Activated CD4-positive, CD25-positive, alpha-beta regulatory T cell treated with anti-CD3 and anti-CD28 coated beads, Interleukin-2, amount 50 U/mL, for 16 hours (primary cell): ENCODE measurements at regions not wholly inside any gene's neighbourhood (a gene's known extent, or its start where the extent isn't known, plus 50 kb on each side); places are given as distances from the start of the nearest gene placed in this dataset.
"Not testable (repeated sequence)": the region's sequence is repeated elsewhere in the genome, so short reads cannot be mapped to it uniquely, and the experiment has no call there.

ENCODE experiments used
- DNase-seq: peaks from one replicate; pipeline ENCODE4 v3.0.0-alpha.2; 2020; ENCODE audit warnings: low read depth, low spot score

DNA sequence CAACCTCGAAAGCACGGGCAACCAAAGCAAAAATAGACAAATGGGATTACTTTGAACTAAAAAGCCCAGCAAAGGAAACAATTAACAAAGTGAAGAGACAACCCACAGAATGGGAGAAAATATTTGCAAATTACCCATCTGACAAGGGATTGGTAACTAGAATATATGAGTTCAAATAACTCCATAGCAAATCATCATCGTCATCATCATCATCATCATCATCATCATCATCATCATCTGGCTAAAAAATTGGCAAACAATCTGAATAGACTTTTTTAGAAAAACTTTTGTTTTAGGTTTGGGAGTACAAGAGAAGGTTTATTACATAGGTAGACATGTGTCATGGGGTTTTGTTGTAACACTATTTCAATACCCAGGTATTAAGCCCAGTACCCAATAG is 1239.3 kb upstream of the FAM98A start:
- no peak for DNase-seq

DNA sequence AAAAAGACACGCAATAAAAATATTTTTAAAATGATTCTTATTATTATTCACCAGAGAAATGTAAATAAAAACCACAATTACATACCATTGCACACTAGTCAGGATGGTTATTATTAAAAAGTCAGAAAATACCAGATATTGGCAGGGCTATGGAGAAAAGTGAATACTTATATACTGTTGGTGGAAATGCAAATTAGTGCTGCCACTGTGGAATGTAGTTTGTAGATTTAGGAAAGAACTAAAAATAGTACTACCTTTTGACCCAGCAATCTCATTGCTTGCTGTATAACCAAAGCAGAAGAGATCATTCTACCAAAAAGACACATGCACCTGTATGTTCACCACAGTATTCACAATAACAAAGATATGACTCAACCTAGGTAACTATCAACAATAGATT is 1237.3 kb upstream of the FAM98A start:
- DNase-seq, result no peak

GRCh38 chr2:34831096-34831495 is 1232.0 kb upstream of the FAM98A start:
- DNase-seq, result no peak

DNA sequence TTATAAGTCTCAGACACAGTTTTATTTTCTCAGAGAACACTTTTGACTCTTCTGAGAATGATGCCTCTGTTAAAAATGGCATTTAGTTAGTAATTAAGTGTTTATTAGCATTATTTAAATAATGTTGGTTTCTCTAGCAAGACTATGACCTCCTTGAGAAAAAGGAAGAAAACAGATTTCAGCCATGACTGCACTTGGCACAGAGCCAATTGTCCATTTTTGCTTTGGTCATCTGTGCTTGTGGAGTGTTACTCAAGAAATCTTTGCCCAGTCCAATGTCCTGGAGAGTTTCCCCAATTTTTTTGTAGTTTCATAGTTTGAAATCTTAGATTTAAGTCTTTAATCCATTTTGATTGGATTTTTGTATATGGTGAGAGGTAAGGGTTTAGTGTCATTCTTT is 1229.4 kb upstream of the FAM98A start:
- no peak for DNase-seq

- DNase-seq, result no peak
Measured at GRCh38 chr2:34827398-34827797, 1228.3 kb upstream of the FAM98A start.

DNA sequence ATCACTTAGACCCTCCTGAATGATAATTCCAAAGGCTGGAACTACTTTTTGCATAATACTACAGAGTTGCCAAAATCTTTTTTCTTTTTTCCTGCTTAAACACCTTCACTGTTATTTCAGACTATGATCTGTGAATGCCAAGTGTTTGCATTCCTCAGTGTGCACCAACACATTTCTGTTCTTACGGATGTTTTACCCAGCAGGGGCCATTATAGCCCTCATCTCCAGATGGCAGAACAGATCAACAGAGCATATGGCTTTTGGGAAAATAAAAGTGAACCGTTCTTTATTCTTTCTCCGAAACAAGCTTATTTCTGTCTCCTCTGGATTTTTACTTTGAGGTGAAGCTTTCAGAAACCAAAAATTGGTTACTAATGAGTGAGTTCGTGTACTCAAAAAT is 1226.6 kb upstream of the FAM98A start:
- DNase-seq, result no peak

DNA sequence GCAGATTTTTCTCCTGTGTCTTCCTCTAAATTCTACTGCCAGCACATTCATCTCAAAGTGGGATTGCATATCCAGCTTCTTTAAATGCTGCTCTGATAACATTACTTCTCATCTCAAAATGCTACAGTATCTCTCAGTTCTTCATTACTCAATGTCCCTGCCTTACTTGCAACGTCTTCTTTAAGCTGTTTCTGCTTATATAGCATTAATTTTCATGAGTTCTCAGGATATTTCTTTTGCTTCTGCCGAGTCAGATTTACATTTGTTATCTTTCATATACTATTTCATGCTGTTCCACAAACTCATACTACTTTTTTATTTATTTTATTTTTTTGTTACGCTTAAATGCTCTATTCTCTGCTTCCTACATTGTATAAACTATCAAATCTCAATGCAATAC is 1223.5 kb upstream of the FAM98A start:
- DNase-seq, result no peak

GRCh38 chr2:34815052-34815741 is 1216.1 kb upstream of the FAM98A start:
- no peak for DNase-seq

DNA sequence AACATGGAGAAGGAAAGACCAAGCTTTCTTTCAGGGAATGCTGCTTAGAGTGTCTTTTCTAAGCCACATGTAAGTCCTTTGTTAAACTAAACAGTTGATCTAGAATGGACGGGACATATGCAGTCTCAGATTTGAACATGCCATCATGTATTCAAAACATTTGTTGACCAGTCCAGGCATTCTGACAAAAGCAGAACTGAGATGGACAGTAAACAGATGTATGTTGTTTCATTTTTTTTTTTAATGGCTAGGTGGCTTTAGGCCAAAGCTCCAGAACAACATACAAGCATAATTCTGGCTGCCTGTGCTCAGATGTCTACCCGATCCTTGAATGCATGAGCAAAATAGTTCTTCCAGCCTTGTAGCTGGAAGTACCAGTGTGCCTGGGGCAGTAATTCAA is 1211.4 kb upstream of the FAM98A start:
- no peak for DNase-seq

GRCh38 chr2:34808426-34808825 is 1209.3 kb upstream of the FAM98A start:
- no peak for DNase-seq

GRCh38 chr2:34806891-34807290 is 1207.8 kb upstream of the FAM98A start:
- no peak for DNase-seq

- no peak for DNase-seq
Measured at GRCh38 chr2:34806396-34806795, 1207.3 kb upstream of the FAM98A start.

GRCh38 chr2:34799556-34799955 is 1200.5 kb upstream of the FAM98A start:
- DNase-seq, result no peak

DNA sequence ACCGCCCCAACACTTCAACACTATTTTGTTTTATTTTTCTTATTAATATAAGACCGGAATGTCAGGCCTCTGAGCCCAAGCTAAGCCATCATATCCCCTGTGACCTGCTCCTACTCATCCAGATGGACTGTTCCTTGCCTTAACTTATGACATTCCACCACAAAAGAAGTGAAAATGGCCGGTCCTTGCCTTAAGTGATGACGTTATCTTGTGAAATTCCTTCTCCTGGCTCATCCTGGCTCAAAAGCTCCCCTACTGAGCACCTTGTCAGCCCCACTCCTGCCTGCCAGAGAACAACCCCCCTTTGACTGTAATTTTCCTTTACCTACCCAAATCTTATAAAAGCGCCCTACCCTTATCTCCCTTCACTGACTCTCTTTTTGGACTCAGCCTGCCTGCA is 1196.5 kb upstream of the FAM98A start:
- DNase-seq, result not testable (repeated sequence)

DNA sequence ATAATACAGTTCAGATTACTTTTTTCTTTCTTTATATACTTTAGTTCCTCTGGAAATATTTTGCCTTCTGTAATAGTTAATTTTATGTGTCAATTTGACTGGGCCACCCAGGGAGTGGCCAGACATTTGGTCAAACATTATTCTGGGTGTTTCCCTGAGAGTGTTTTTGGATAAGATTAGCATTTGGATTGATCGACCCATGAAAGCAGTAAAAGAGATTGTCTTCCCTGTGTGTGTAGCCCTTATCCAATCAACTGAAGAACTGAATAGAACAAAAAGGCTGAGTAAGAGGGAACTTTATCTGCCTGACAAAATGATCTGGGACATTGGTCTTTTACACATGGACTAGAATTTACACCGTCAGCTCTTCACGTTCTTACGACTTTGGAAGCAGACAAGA is 1190.1 kb upstream of the FAM98A start:
- no peak for DNase-seq

DNA sequence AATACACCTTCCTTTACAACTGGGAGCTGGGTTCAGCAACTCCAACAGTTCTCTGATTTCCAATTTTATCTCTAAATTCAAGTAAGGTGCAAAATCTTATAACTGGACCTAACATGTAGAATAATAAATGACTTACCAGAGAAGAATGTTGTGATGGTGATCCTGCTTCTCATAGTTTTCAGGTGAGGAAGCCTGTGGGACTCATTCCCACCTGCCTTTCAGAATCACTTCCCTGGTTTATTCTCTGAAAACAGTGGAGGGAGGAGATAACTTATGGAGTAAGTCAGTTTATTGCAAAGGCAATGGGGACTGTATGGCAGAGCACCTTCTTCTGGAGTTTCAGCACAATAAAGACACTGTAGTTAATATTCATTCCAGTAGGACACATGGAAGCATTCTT is 1188.2 kb upstream of the FAM98A start:
- no peak for DNase-seq

- DNase-seq, result no peak
Measured at GRCh38 chr2:34785206-34785785, 1186.2 kb upstream of the FAM98A start.

- DNase-seq, result no peak
Measured at GRCh38 chr2:34784701-34785100, 1185.6 kb upstream of the FAM98A start.

DNA sequence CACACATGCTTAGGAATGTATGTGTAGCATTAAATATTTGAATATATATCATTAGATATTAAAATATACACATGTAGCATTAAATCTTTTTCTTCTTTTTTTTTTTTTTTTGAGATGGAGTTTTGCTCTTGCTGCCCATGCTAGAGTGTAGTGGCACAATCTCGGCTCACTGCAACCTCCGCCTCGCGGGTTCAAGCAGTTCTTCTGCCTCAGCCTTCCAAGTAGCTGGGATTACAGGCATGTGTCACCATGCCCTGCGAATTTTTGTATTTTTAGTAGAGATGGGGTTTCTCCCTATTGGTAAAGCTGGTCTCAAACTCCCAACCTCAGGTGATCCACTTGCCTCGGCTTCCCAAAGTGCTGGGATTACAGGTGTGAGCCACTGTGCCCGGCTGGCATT is 1151.6 kb upstream of the FAM98A start:
- not testable (repeated sequence) for DNase-seq

GRCh38 chr2:34747643-34748042 is 1148.5 kb upstream of the FAM98A start:
- no peak for DNase-seq

DNA sequence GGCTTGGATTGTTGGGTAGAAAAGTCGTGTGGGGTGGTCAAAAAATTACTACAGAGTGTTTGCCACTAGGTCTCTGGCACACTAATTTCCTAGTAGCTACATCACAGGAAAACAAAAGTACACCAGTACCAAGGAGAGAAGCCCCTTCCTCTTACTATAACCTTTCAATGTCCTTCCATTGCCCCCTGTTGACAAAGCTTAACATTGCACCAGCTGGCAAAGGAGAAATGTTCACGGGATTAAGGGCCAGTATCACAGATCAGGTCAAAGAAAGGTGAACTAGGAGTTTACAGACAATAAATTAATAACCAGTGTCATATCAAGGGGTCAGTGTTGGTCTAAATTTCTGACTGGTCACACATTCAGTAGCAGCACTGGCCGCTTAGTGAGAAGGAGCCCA is 1139.6 kb upstream of the FAM98A start:
- no peak for DNase-seq

DNA sequence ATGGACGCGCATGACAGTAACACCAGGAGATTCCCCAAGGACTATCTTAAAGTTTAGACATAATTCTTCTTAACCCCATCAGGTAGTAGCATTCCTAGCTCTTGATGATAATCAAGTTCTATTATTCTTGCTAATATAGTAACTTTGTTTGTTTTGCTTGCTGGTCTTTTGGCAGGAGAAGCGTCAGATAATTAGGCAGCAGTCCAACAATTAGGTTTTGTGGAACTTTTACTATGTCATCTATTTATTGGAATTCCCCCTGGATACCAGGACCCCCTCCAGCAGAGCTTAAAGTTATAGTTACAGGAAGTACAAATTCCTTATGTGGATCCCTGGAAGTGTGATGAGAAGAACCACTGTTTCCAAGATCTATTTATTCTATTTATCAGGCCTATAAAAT is 1138.0 kb upstream of the FAM98A start:
- no peak for DNase-seq

- DNase-seq, result no peak
Measured at GRCh38 chr2:34736482-34736881, 1137.4 kb upstream of the FAM98A start.

- DNase-seq, result no peak
Measured at GRCh38 chr2:34734662-34735061, 1135.6 kb upstream of the FAM98A start.
